H9 (cell line): ENCODE measurements at regions not wholly inside any gene's neighbourhood (a gene's known extent, or its start where the extent isn't known, plus 50 kb on each side); places are given as distances from the start of the nearest gene placed in this dataset.

ENCODE experiments used
- DNase-seq: peaks from one replicate; pipeline ENCODE4 v3.0.0-alpha.2; 2017
- H2AFZ ChIP-seq: one replicate; pipeline ENCODE4 v1.6.1; 2013; ENCODE audit warnings: mild to moderate bottlenecking, low read length, control low read depth, moderate library complexity
- H2AK5ac ChIP-seq: 2 replicates; pipeline ENCODE4 v1.6.1; 2013; ENCODE audit warnings: low read length, control low read depth, mixed read lengths; ENCODE audit not compliant: insufficient read length
- H2BK120ac ChIP-seq: one replicate; pipeline ENCODE4 v1.6.1; 2013; ENCODE audit warnings: low read depth, mild to moderate bottlenecking, low read length, control low read depth, inconsistent platforms; ENCODE audit not compliant: poor library complexity, severe bottlenecking
- H2BK12ac ChIP-seq: 2 replicates; pipeline ENCODE4 v1.6.1; 2013; ENCODE audit warnings: low read length, control low read depth, mixed read lengths, low read depth; ENCODE audit not compliant: insufficient read length
- H2BK15ac ChIP-seq: 2 replicates; pipeline ENCODE4 v1.6.1; 2013; ENCODE audit warnings: low read depth, low read length, control low read depth
- H2BK20ac ChIP-seq: one replicate; pipeline ENCODE4 v1.6.1; 2013; ENCODE audit warnings: low read depth, mild to moderate bottlenecking, low read length, control low read depth, inconsistent platforms; ENCODE audit not compliant: poor library complexity, severe bottlenecking
- H2BK5ac ChIP-seq: 2 replicates; pipeline ENCODE4 v1.6.1; 2013; ENCODE audit warnings: low read length, control low read depth, mixed read lengths; ENCODE audit not compliant: insufficient read length
- H3K14ac ChIP-seq: 2 replicates; pipeline ENCODE4 v1.6.1; 2013; ENCODE audit warnings: low read length, control low read depth; ENCODE audit not compliant: insufficient read depth
- H3K18ac ChIP-seq: 2 replicates; pipeline ENCODE4 v1.6.1; 2013; ENCODE audit warnings: low read depth, mild to moderate bottlenecking, mixed read lengths, low read length, control low read depth; ENCODE audit not compliant: insufficient read length
- H3K23ac ChIP-seq: 2 replicates; pipeline ENCODE4 v1.6.1; 2013; ENCODE audit warnings: low read length, control low read depth, mixed read lengths, low read depth; ENCODE audit not compliant: insufficient read length
- H3K23me2 ChIP-seq: 2 replicates; pipeline ENCODE4 v1.6.1; 2013; ENCODE audit warnings: low read depth, mild to moderate bottlenecking, mixed read lengths, low read length, control low read depth; ENCODE audit not compliant: insufficient read length, poor library complexity, severe bottlenecking
- H3K27ac ChIP-seq: 2 replicates; pipeline ENCODE4 v1.5.1; 2013; ENCODE audit warnings: low read length, control low read depth, mixed read lengths, low read depth; ENCODE audit not compliant: insufficient read length
- H3K27me3 ChIP-seq: 2 replicates; pipeline ENCODE4 v1.6.1; 2013; ENCODE audit warnings: low read length, control low read depth, inconsistent platforms; ENCODE audit not compliant: insufficient read depth
- H3K4ac ChIP-seq: 2 replicates; pipeline ENCODE4 v1.6.1; 2013; ENCODE audit warnings: low read depth, mild to moderate bottlenecking, control low read depth, inconsistent platforms, low read length, moderate library complexity
- H3K4me1 ChIP-seq: 2 replicates; pipeline ENCODE4 v1.6.1; 2013; ENCODE audit warnings: low read length, control low read depth, inconsistent platforms; ENCODE audit not compliant: insufficient read depth
- H3K4me2 ChIP-seq: 2 replicates; pipeline ENCODE4 v1.6.1; 2013; ENCODE audit warnings: low read length, control low read depth, mixed read lengths; ENCODE audit not compliant: insufficient read length, insufficient read depth
- H3K56ac ChIP-seq: 2 replicates; pipeline ENCODE4 v1.6.1; 2013; ENCODE audit warnings: low read depth, mild to moderate bottlenecking, mixed read lengths, low read length, control low read depth; ENCODE audit not compliant: insufficient read length
- H3K79me1 ChIP-seq: 2 replicates; pipeline ENCODE4 v1.6.1; 2013; ENCODE audit warnings: low read depth, mild to moderate bottlenecking, moderate library complexity, low read length, control low read depth, inconsistent platforms; ENCODE audit not compliant: insufficient read depth, poor library complexity, severe bottlenecking
- H3K79me2 ChIP-seq: 2 replicates; pipeline ENCODE4 v1.6.1; 2013; ENCODE audit warnings: low read length, control low read depth, inconsistent platforms; ENCODE audit not compliant: insufficient read depth
- H3K9ac ChIP-seq: 2 replicates; pipeline ENCODE4 v1.6.1; 2013; ENCODE audit warnings: low read length, control low read depth, mixed read lengths; ENCODE audit not compliant: insufficient read length; ENCODE audit errors: extremely low read depth
- H3K9me3 ChIP-seq: one replicate; pipeline ENCODE4 v1.6.1; 2013; ENCODE audit warnings: low read depth, low read length, inconsistent platforms; ENCODE audit not compliant: control insufficient read depth
- H3T11ph ChIP-seq: one replicate; pipeline ENCODE4 v1.6.1; 2013; ENCODE audit warnings: mild to moderate bottlenecking, low read length, control low read depth, inconsistent platforms
- H4K20me1 ChIP-seq: one replicate; pipeline ENCODE4 v1.6.1; 2013; ENCODE audit not compliant: control insufficient read depth, insufficient read length, insufficient read depth
- H4K5ac ChIP-seq: 2 replicates; pipeline ENCODE4 v1.6.1; 2013; ENCODE audit warnings: low read depth, mild to moderate bottlenecking, mixed read lengths, low read length, control low read depth; ENCODE audit not compliant: insufficient read length
- H4K8ac ChIP-seq: replicated peaks from 2 replicates; pipeline ENCODE4 v1.6.1; 2013; ENCODE audit warnings: low read length, control low read depth, mixed read lengths, low read depth; ENCODE audit not compliant: insufficient read length
- H4K91ac ChIP-seq: 2 replicates; pipeline ENCODE4 v1.6.1; 2013; ENCODE audit warnings: low read depth, mild to moderate bottlenecking, moderate library complexity, mixed read lengths, low read length, control low read depth; ENCODE audit not compliant: insufficient read length
- H3K27ac Mint-ChIP-seq, 3 experiments: 2 replicates in 2 of 3; 3 replicates in 1 of 3; pipeline ENCODE4 v1.8.0; 2020 to 2021; ENCODE audit warnings: mixed read lengths in 3 of 3, mild to moderate bottlenecking in 1 of 3, moderate library complexity in 1 of 3
- H3K27me3 Mint-ChIP-seq: 2 replicates; pipeline ENCODE4 v1.8.0; 2021; ENCODE audit warnings: low read depth, mild to moderate bottlenecking, moderate library complexity, mixed read lengths
- H3K36me3 Mint-ChIP-seq, 3 experiments: 2 replicates in 2 of 3; 3 replicates in 1 of 3; pipeline ENCODE4 v1.8.0; 2020 to 2021; ENCODE audit warnings: low read depth in 3 of 3, mixed read lengths in 3 of 3; ENCODE audit not compliant: insufficient read depth in 1 of 3
- H3K4me1 Mint-ChIP-seq, 2 experiments: 2 replicates each; pipeline ENCODE4 v1.8.0; 2020; ENCODE audit warnings: mixed read lengths in 2 of 2
- H3K4me3 Mint-ChIP-seq, 2 experiments: 2 replicates in 1 of 2; 3 replicates in 1 of 2; pipeline ENCODE4 v1.8.0; 2020 to 2021; ENCODE audit warnings: mild to moderate bottlenecking in 2 of 2, mixed read lengths in 2 of 2, moderate library complexity in 1 of 2
- H3K9me3 Mint-ChIP-seq, 2 experiments: 2 replicates in 1 of 2; 3 replicates in 1 of 2; pipeline ENCODE4 v1.8.0; 2020; ENCODE audit warnings: mild to moderate bottlenecking in 2 of 2, mixed read lengths in 2 of 2, moderate library complexity in 1 of 2
- CTCF ChIP-seq: fragments of 200-600 bp; sonication (generic); conservative IDR thresholded peaks from 3 replicates; pipeline ENCODE4 v1.8.0; 2021; ENCODE audit warnings: antibody characterized with exemption, mild to moderate bottlenecking
- WGBS: extraction: QIAGEN DNeasy Blood & Tissue Kit; methylation state at CpG from one replicate; pipeline ENCODE4 v1.1.7; 2013; ENCODE audit warnings: missing lambda C conversion rate, low lambda C conversion rate, mixed read lengths; ENCODE audit not compliant: insufficient read length; ENCODE audit errors: extremely low coverage; 5-methylcytosine and 5-hydroxymethylcytosine counted together

- Histone ChIP-seq H3K23ac (no peak overlapping the region), H2BK5ac (no peak overlapping the region), H3T11ph (no peak overlapping the region), H2BK20ac (no peak overlapping the region), H4K8ac (no peak overlapping the region), H3K23me2 (no peaks in the 10 kb centered on the region), H2AK5ac (no peak overlapping the region), H3K79me1 (no peaks in the 10 kb centered on the region), H3K18ac (no peak overlapping the region), H4K91ac (no peak overlapping the region), H3K14ac (no peak overlapping the region), H4K5ac (no peak overlapping the region), H2AFZ (no peak overlapping the region), H3K9ac (no peak overlapping the region), H3K4me2 (no peak overlapping the region), H3K27me3 (no peaks in the 10 kb centered on the region), H3K9me3 (no peaks in the 10 kb centered on the region), H3K4me1 (no peaks in the 10 kb centered on the region), H2BK15ac (no peak overlapping the region), H4K20me1 (no peaks in the 10 kb centered on the region), H3K56ac (no peak overlapping the region), H3K79me2 (no peaks in the 10 kb centered on the region), H2BK120ac (no peak overlapping the region), H2BK12ac (no peak overlapping the region), H3K4ac (no peak overlapping the region), H3K27ac (no peak overlapping the region)
- no CpG with 5 or more reads among the region's 2 CpGs for WGBS
- Mint-ChIP-seq H3K27ac (no peak overlapping the region), H3K27me3 (no peaks in the 10 kb centered on the region), H3K4me1 (no peaks in the 10 kb centered on the region), H3K4me3 (no peak overlapping the region), H3K9me3 (no peaks in the 10 kb centered on the region), H3K36me3 (no peaks in the 10 kb centered on the region)
- DNase-seq = no peak
- no peak for TF ChIP-seq CTCF
Observed at GRCh38 chr1:99554727-99555126, 91.2 kb upstream of the PALMD start.
